Esophagus squamous epithelium (tissue), 4 donors: ENCODE measurements at regions not wholly inside any gene's neighbourhood (a gene's known extent, or its start where the extent isn't known, plus 50 kb on each side); places are given as distances from the start of the nearest gene placed in this dataset.

Source experiments
- CTCF ChIP-seq, 6 experiments: fragments of 450-650 bp in 4 of 6; fragments of 200-600 bp in 2 of 6; sonication (generic) in 2 of 6; IDR thresholded peaks; one replicate each; pipeline ENCODE4 v1.5.1; 2016 to 2019; ENCODE audit warnings: antibody characterized with exemption in 6 of 6, mild to moderate bottlenecking in 4 of 6, moderate library complexity in 4 of 6
- POLR2A ChIP-seq, 4 donors: fragments of 450-650 bp; IDR thresholded peaks; one replicate each; pipeline ENCODE4 v1.6.1; 2017; ENCODE audit warnings: antibody characterized with exemption in 4 of 4, mild to moderate bottlenecking in 4 of 4, moderate library complexity in 3 of 4

- no peak for TF ChIP-seq POLR2A (IDR thresholded peaks at IDR 0.05)
- no peak for TF ChIP-seq CTCF (IDR thresholded peaks at IDR 0.05)
Observed at GRCh38 chr5:125049721-125050702, 303.6 kb upstream of the ZNF608 start.
